NCI-H2107 (cell line): ENCODE measurements at regions not wholly inside any gene's neighbourhood (a gene's known extent, or its start where the extent isn't known, plus 50 kb on each side); places are given as distances from the start of the nearest gene placed in this dataset.

ENCODE experiments used
- DNase-seq: peaks from one replicate; lab custom pipeline; 2025; lab: John Stamatoyannopoulos, UW

GRCh38 chr17:17417718-17418181, 59.0 kb upstream of the MED9 start:
- no peak for DNase-seq

- DNase-seq, result no peak
Observed at GRCh38 chr17:17419166-17419565, 57.6 kb upstream of the MED9 start.

GRCh38 chr17:17419631-17420030, 57.2 kb upstream of the MED9 start:
- DNase-seq, result no peak

GRCh38 chr17:17420082-17420481, 56.7 kb upstream of the MED9 start:
- no peak for DNase-seq

GRCh38 chr17:17420561-17421269, 56.1 kb upstream of the MED9 start:
- no peak for DNase-seq

GRCh38 chr17:17421346-17422216, 55.2 kb upstream of the MED9 start:
- DNase-seq, result no peak

GRCh38 chr17:17422217-17422610, 54.6 kb upstream of the MED9 start:
- DNase-seq, result no peak

- DNase-seq, result no peak
Observed at GRCh38 chr17:17422641-17423040, 54.2 kb upstream of the MED9 start.

GRCh38 chr17:17423656-17424055, 53.1 kb upstream of the MED9 start:
- no peak for DNase-seq

GRCh38 chr17:17424552-17424951, 52.2 kb upstream of the MED9 start:
- no peak for DNase-seq

GRCh38 chr17:17425005-17425404, 51.8 kb upstream of the MED9 start:
- no peak for DNase-seq

GRCh38 chr17:17425591-17425990, 51.2 kb upstream of the MED9 start:
- no peak for DNase-seq

GRCh38 chr17:17426184-17426583, 50.6 kb upstream of the MED9 start:
- DNase-seq, result no peak
